Amniotic epithelial cell (primary cell): ENCODE measurements at regions not wholly inside any gene's neighbourhood (a gene's known extent, or its start where the extent isn't known, plus 50 kb on each side); places are given as distances from the start of the nearest gene placed in this dataset.
"Not testable (repeated sequence)": the region's sequence is repeated elsewhere in the genome, so short reads cannot be mapped to it uniquely, and the experiment has no call there.

Experiments
- DNase-seq: peaks from one replicate; pipeline ENCODE4 v3.0.0-alpha.2; 2010; ENCODE audit warnings: low read depth

DNA sequence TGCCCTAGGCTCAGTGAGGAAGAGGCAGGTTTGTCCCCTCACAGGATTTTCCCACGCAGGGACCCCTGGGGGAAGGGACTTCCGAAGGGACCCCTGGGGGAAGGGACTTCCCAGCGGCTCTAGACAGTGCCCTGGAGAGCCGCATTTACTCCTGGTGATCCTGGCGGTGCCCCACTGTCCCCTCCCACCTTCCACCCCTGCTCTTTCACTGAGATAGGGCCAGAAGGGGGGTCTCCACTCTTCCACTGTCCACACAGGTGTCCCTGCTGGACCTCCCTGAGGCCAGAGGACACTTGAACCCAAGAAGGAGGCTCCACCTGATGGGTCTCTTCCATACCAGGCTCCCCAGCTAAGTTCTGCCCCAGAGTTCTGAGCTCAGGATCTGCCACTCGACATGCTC lies 1333.9 kb downstream of the BRD1 start:
- no peak for DNase-seq

DNA sequence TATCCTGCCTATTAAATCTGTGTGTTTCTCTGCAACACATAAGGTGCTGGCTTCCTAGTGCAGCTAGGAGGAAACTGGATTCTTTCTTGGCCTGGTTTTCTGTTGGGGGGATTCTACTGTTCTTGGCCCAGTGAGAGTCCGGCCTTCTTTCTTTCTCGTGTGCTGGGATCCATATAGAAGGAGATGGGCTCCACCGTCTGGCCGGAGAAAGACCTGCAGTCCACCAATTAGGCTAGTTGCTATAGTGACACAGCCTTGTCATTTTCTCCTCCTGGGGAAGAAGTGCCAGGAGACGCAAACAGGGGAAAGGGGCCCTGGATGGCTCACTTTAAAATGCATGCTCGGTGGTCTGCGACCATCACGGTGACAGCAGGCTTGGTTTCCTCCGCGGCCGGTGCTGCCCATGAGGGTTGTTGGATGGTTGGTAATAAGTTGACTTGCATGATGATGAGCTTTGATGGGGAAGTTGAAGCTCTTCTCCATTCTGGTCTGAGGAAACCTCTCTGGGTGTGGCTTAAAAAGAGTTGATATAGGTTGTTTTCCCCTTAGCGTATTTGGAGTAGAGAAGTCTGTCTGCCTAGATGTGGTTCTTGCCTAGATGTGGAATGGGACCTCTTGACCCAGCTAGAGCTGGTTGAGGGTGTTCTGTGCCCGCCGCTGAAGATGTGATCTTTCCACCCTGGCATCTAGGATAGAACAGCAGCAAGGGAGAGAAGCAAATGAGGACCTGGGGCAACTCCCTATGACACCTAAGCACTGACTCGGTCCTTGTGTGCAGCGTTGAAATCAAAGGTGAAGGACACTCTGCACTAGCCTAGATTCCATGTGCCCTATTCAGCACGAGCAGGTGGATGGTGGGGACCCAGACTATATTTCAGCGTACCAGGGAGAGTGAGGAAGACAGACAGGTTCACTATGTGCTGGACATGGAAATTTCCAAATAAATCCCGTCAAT lies 1335.0 kb downstream of the BRD1 start:
- peak; percentile 49 for DNase-seq

DNA sequence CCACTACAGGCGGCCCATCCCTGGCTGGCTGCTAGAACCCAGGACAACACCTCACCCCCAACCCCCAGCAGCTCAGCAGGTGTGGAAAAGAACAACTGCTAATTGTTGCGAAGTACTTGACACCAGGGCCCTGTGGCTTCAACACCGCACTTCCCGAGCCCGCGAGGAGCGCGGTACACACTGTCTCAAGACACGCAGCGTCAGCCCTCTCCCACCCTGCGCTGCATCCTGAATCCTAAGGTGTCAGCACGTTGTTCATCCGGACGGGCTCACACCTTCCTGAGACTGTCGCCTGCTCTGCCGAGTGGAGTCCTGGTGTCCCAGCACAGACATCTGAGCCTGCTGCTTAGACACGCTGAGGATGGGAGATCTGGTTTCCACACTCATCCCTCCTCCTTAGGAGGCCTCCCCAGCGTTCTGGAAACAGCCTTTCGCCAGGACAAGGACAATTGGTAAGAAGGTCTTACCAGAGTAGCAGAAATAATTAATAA lies 1336.2 kb downstream of the BRD1 start:
- DNase-seq, result no peak

DNA sequence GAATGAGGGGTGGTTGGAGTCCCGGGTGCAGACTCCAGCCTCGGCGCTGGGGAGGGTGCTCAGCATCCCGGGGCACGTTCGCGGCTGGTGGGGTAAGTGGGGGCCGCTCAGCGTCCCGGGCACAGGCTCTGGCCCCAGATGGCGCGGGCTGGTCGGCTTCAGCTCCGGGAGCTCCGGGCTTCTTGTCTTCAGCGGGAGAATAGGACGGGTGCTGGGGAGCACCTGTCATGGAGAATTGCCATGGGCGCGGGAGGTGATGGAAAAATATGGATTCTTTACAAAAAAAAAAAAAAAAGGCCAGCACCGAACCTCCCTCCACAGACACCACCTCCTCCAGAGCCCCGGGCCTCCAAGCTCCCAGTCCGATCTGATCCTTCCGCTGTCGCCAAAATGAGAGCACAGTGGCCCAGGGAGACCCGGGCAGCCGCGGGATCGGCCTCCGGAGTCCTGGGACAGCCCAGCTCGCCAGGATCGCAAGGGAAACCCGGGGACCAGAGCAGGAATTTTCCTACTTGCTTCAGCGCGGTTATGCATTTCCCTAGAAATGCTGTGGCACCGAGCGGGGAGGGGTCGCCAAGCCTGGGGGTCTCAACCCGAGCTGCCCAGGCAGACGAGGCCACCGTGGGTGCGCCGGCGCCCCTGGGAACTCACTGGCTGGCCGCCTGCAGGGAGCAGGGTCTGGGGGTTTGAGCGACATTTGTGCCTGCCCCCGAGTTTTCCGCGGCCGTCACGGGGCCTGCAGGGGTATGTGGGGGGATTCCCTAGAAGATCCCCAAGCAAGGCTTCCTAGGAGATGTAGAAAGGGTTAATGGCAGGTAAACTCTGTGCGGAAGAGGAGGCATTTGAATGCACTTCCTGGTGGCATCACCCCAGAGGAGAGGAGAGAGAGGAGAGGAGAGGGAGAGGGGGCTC lies 1336.9 kb downstream of the BRD1 start:
- DNase-seq, result no peak

DNA sequence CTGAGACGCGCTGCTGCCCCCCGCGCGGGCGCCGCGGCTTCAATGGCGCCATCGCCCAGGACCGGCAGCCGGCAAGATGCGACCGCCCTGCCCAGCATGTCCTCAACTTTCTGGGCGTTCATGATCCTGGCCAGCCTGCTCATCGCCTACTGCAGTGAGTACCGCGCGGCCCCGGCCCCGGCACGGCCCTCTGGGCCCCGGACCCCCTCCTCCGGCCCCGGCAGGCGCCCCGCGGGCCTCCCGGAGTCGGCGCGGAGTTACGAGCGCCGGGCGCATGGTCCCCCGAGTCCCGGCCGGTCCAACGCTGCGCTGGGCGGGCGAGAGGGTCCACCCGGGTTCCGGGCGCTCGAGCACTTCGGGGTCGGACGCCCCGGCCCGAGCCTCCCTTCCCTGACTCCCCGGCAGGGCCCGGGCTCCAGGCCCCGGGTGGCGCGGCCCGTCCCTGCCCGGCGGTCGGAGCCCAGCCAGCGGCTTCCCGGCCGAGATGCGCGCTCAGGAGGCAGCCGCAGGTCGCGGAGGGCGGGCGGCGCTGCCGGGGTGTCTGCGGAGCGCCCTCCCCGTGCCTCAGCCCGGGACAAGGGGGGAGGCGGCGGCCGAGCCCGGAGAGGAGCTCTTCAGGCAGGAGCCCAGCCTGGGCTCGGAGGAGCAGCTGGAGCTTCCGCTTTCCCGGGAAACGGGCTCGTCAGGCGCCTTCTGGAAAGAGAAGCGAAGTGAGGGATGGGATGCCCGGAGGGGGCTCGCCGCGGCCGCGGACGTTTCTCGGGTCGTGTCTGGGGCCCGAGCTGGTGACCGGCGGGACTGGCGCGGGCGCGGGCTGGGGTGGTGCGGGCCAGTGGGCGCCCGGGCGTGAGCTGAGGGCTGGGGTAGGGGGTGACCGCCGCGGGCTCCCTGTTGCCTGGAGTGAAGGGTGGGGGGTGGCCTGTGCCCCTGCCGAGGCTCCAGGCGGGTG lies 1337.8 kb downstream of the BRD1 start:
- no peak for DNase-seq

DNA sequence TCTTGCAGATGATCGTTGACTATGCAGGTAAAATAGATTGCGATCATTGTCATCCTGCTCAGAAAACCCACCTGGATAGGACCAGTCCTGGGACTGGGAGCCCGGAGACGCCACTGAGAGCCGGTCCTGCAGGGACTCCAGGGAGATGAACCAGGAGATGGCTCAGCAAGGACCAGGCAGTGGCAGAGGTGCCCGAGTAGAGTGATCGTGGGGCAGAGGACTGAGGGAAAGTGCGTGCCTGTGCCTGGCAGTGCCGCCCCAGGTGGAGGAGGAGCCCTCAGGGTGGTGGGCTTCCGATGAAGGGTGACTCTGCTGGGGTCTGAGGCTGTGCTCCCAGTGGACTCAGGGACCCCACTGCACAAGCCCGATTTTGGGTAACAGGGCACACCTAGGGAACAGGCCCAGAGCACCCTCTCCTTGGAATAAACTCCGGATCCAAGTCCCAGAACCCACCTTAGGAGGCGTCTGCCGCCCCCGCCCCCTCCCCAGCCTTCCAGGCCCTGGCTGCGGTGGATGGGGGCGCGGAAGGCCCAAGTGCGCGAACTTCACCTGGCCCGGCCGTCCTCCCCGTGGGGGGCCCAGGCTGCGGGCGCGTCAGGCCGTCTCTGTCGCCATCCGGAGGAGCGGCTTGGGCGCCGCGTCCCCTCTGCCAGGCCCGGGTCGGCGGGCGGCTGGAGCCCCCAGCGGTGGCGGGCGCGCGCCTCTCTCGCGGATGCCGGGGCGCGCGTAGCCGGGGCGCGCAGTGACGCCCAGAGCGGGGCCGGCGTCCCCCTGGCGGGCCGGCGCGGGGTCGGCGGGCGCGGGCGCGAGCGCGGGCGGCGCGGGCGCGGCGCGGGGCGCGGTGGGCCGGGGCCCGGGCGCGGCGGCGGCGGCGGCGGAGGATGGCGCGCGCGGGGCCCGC lies 1338.8 kb downstream of the BRD1 start:
- DNase-seq, result no peak

DNA sequence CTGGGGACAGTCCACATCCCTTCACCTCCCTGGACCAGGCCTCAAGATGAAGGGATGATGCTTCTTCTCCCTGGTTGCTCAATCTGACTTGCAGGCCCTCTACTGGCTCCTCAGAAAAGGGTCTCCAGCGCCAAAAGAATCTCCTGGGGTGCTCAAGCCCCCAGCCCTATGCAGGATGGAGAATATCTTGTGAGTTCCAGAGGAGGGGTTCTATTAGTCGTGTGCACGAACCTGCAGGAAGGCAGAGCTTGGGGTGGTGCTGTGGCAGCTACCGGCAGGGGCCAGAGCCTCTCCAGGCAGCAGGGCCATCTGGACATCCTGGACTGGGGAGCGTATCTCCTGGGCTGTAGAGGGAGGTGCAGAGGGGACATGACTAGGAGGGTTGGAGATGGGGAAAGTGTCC lies 1339.5 kb downstream of the BRD1 start:
- DNase-seq, result no peak

DNA sequence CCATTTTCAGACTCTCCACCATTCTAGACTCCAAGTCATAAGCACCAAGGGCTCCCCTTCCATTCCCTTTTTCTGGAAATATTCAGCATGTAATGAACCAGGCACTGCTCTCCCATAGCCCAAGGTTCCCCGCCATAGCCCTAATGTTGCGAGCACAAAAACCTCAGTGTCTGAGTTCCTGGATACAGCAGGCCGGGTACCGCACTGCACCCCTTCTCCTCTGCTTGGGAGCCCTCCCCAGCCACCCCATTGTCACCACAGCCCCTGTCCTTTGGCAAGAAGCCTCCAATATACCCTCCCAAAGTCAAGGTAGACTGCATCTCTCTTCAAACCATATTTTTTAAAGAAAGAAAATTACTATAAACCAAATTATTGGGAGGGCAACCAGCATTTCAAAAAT lies 1341.1 kb downstream of the BRD1 start:
- no peak for DNase-seq

DNA sequence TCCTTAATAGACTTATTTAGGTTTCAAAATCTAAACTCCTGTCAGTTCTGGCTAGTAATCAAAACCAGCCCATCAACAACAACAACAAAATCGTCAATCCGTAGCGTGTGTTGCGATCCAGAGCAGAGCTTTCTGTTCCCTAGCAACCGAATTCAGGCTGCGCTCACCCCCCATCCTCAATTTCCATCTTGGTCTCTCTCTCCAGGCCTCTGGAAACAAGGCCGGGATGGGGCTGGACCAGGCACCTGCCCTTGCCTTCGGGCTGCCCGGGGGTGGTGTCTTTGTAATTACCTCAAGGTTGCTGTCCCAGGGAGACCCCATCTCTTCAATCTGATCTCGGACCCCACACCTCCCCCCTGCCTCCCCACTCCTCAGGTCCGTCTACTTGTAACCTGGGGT lies 1341.5 kb downstream of the BRD1 start:
- no peak for DNase-seq

DNA sequence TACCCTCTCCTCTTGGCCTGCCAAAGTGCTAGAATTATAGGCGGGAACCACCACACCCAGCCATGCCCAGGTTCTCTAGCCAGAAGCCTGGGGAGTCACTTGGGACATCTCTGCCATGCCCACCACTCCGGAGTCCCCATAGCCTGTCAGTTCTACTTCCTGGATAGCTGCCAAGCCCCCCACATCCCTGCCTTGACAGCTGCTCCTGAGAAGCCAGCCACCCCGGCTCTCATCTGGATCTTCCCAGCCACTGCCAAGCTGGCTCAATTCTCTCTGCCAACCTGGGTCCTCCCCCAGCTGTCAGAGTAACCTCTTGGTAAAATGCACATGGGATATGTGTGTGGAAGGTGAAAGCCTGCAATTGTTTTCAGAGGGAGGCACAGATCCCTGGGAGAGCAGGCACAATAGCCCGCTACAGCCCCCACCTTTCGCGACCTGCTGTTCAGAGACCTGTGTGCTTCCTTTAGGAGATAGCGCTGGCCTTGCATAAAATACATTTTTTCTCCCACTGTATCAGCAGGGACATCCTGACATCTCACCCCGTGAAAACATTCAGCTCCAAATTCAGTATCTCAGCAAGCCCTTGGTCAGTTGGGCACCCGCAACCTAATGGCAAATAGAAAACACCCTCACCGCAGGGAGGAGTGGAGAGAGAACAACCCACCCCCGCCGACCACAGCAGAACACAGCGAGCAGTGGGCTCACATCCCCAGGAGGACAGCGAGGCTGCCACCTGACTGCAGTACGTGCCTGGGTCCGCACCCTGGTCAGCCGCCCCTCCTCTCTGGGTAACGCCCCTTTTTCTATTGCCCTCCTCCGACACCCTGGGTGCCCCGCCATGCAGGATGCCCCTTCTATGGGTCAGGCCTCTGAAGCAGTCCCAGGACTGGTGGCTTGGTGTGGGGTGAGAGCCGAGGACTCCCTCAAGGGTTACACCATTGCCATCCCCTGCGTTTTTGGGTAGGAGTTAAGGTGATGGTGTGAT lies 1342.2 kb downstream of the BRD1 start:
- DNase-seq, result no peak

DNA sequence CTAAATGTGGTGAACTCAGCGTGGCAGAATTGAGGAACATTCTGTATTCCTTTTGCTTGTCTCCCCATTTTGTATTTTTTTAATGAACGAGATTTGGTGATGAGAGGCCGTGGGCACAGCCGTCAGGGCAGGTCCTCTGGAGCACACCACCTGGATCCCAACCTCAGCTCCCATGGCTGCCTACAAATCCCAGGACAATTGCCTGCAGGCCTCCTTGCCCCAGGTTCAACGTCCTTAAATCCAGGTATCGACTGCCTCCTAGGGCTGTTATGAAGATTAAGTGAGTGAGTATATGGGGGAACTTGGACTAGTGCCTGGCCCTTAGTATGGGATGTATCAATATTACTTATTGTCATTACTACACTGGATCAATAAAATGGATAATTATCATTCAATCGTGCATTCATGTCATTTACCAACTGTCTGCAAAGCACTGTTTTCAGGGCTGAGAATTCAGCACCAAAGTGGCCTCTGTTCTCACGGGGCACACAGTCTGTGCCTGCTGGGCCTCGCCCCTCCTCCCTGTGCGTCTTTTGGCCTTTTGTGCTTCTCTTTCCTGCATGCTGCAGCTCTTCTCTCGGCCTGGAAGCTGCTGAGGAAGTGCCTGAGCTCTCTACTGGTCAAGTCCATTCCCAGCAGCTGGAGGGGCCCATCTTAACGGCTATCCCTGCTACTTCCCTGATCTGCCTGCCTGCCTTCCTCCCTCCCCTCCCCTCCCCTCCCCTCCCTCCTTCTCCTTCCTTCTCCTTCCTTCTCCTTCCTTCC lies 1343.7 kb downstream of the BRD1 start:
- no peak for DNase-seq

DNA sequence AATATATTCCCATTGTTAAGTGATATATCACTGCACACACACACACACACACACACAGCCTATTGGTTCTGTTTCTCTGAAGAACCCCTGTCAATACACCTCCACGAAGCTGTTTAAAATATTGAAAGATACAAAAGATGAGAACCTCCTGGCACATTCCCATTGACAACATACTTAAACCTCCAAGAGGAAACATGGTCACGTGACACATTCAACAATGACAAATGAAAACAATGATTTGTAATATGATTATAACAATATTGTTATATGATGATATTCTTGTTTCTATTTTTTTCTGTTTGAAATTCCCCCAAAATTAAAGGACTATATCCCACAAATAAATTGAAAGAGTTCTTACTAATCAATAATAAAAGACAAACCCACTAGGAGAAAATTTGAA lies 1344.9 kb downstream of the BRD1 start:
- no peak for DNase-seq

DNA sequence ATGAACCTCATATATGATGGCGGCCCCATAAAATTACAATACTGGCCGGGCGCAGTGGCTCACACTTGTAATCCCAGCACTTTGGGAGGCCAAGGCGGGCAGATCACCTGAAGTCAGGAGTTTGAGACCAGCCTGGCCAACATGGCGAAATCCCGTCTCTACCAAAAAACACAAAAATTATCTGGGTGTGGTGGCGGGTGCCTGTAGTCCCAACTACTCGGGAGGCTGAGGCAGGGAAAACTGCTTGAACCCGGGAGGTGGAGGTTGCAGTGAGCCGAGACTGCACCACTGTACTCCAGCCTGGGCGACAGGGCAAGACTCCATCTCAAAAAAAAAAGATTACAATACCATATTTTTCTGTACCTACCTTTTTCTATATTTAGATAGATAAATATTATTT lies 1345.5 kb downstream of the BRD1 start:
- not testable (repeated sequence) for DNase-seq

DNA sequence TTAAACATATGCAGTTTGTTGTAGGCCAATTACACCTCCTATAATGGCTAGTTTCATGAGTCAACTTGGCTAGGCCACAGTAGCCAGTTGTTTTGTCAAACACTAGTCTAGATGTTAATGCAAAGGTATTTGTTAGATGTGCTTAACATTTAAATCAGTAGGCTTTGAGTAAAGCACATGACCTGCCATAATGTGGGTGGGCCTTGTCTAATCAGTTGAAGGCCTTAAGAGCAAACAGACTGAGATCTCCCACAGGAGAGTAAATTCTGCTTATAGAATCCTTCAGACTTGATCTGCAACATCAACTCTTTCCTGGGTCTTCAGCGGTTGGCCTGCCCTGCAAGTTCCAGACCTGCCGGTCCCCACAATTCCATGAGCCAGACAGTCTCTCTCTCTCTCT lies 1345.9 kb downstream of the BRD1 start:
- no peak for DNase-seq

DNA sequence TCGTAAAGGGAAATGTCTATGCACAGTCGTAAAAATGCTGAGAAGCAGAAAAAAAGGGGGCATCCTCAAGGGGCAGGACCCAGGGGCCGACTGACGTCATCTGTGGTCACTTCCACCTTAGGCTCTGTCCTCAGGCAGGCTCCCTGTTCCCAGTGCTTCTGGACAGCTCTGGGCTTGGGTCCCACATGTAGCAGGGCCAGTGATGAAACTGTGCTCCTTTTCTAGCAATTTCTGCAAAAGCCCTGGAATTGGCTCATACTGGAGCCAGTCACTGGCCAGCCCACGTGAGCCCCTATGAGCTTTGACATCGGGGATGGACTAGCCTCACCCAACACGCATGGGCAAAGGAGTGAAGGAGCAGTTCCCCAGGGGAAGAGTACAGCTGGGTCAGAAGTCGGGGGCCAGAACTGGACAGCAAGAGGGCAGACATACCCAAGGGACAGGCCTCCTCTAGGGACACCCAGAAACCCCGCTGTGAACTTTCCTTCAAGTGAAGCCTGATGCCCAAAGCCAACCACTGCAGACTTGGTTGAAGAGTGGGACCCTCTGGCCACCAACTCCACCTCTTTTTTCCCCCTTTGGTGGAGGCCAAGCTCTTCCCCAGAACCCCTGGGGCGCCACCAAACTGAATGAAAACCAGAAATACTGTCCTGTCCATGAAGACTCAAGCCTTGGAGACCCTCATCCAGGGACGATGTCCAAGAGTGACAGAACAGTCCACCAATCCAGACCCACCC lies 1349.0 kb downstream of the BRD1 start:
- DNase-seq, result no peak

DNA sequence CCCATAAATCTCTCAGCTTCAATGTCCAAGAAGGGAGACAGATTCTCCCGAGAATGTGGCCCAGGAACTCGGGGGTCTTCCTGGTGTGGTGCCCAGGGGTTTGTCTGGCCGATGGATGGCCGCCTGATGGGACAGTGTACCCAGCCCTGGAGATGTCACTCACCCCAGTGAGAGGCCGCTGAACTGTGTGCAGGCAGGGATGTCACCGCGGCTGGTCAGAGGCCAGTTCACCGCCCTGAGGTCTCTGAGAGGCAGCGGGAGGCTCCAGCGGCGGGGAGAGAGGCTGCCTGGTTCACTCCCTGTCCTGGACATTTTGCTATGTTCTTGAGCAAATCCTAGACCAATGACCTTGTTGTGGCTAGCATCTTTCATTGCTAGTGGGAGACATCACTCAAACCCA lies 1349.5 kb downstream of the BRD1 start:
- DNase-seq, result no peak

DNA sequence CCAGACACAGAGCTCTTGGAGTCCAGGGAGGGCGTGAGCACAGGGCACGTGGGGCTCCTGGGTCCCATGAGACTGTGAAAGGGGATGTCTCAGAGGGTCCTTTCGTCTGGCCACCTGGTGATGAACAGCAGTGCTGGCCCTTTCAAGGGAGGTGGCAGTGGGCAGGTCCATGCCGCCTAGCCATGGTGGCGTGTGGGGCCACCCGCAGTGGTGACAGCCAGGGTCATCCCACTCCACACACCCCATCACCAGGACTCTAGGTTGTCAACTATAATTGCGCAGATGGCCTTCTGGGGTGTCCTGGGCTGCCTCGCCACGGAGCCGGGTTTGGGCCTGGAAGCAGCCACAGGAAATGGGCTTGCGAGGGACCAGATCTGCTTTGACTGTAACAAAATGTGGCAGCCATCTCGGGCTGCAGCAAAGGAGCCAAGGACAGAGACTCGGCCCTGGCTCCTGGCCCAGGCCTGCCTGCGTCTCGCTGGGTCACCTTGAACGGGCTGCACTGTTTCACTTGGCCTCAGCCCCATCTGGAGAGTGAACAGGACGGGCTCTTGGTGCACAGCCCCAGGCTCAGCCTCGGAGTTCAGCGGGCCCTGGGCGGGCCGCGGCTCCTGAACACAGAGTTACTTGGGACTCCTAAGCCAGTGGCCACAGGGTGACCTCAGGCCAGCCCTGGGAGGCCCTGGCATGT lies 1350.5 kb downstream of the BRD1 start:
- no peak for DNase-seq
